ENCODE measurements at regions not wholly inside any gene's neighbourhood (a gene's known extent, or its start where the extent isn't known, plus 50 kb on each side); places are given as distances from the start of the nearest gene placed in this dataset.

DNA sequence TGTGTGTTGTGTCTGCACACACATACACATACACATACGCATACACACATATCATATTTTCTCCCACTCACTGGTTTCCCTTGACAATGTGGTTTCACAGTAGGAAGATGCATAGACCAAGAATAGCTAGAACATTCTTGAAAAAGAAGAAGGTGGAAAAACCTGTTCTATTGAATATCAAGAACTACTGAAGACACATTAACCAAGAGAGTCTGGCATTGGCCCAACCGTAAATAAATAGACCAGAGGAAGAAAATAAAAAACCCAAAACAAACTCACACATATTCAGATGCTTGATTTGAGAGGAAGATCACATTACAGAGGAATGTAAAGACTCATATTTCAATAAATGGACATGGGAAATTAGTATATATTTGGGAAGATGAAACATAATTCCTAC is 311.3 kb downstream of the FOXG1 start:
- no peak for DNase-seq (ENCODE audit: low read depth)
- Histone ChIP-seq H3K36me3 (ENCODE audit: control insufficient read depth, insufficient read depth, low read length, severe bottlenecking) (no peaks in the 10 kb centered on the region), H3K4me3 (ENCODE audit: low read length) (no peak overlapping the region)

DNA sequence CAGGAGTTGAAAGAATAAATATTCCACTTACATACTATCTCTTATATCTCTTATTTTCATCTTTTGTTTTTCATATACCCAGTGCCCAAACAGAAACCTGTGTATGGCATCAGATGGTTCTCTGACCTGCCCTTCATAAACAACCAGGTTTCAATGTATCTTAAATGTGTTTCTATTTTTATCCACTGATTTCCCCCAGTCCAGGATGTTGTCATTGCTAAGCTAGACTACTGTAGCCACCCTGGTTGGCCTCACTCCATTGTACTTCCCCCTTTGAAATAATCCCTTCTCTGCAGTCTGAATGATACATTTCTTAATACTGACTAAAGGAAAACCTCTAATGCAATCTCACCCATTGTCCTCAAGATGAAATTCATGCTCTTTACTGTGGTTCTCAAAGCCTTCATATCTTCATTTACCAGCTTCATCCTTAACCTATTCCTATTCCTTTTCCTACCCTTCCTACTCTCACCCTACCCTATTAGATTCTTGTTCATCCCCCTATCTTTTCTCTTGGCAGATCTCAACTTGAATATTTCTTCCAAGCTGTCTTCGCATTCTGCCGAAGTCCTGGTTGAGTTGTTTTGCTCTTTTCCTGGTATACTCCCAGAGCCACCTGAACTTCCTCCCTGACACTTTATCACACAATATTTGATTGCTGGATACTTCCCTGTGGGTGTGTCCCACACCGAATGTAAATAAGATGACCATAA is 312.4 kb downstream of the FOXG1 start:
- Histone ChIP-seq H3K4me1 (ENCODE audit: control insufficient read depth, insufficient read depth, low read length) (no peaks in the 10 kb centered on the region), H3K27me3 (replicated peaks; ENCODE audit: control insufficient read depth, insufficient read depth, low read length) (no peaks in the 10 kb centered on the region), H3K9ac (ENCODE audit: low read length) (no peak overlapping the region), H3K9me3 (ENCODE audit: control insufficient read depth, low read length) (no peaks in the 10 kb centered on the region), H3K36me3 (ENCODE audit: control insufficient read depth, insufficient read depth, low read length, severe bottlenecking) (no peaks in the 10 kb centered on the region), H3K4me3 (ENCODE audit: low read length) (no peak overlapping the region)
- no peak for DNase-seq (ENCODE audit: low read depth)

More for the DNA sequence above, 311.3 kb downstream of the FOXG1 start:
- Histone ChIP-seq H3K4me1 (ENCODE audit: control insufficient read depth, insufficient read depth, low read length) (no peaks in the 10 kb centered on the region), H3K27me3 (replicated peaks; ENCODE audit: control insufficient read depth, insufficient read depth, low read length) (no peaks in the 10 kb centered on the region), H3K9me3 (ENCODE audit: control insufficient read depth, low read length) (no peaks in the 10 kb centered on the region), H3K9ac (ENCODE audit: low read length) (no peak overlapping the region)

GRCh38 chr14:29085546-29085945 is 319.0 kb downstream of the FOXG1 start:
- no peak overlapping the region for H3K4me3 ChIP-seq (ENCODE audit: low read length)
- DNase-seq (ENCODE audit: low read depth): no peak
- H3K9ac ChIP-seq (ENCODE audit: low read length): no peak overlapping the region
- H3K4me1 ChIP-seq (ENCODE audit: control insufficient read depth, insufficient read depth, low read length): no peaks in the 10 kb centered on the region
- no peaks in the 10 kb centered on the region for H3K27me3 ChIP-seq (replicated peaks; ENCODE audit: control insufficient read depth, insufficient read depth, low read length)
- no peaks in the 10 kb centered on the region for H3K9me3 ChIP-seq (ENCODE audit: control insufficient read depth, low read length)
- H3K36me3 ChIP-seq (ENCODE audit: control insufficient read depth, insufficient read depth, low read length, severe bottlenecking): no peaks in the 10 kb centered on the region

- no peak overlapping the region for H3K9ac ChIP-seq (ENCODE audit: low read length)
- no peaks in the 10 kb centered on the region for H3K4me1 ChIP-seq (ENCODE audit: control insufficient read depth, insufficient read depth, low read length)
- no peaks in the 10 kb centered on the region for H3K9me3 ChIP-seq (ENCODE audit: control insufficient read depth, low read length)
- no peaks in the 10 kb centered on the region for H3K27me3 ChIP-seq (replicated peaks; ENCODE audit: control insufficient read depth, insufficient read depth, low read length)
- no peaks in the 10 kb centered on the region for H3K36me3 ChIP-seq (ENCODE audit: control insufficient read depth, insufficient read depth, low read length, severe bottlenecking)
- H3K4me3 ChIP-seq (ENCODE audit: low read length): no peak overlapping the region
- DNase-seq (ENCODE audit: low read depth): no peak
Measured at GRCh38 chr14:29089849-29090248, 323.3 kb downstream of the FOXG1 start.

DNA sequence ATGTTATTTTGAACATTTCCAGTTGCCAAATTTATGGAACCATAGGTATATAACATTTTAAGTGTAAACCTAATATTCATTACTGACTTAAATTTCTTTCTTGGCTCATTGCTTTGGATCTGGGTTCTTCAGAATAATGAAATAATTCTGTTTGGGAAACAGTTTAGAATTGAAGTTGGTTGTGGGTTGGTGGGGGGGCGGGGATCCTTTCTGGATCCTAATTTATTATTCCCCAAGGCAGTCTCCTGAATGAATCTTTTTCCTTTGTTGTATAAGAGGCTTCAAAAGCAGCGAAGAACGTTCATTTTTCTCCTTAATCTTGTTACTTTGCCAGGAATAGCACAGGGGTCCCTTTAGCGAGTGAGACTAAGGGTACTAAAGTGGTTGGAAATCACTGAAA is 325.5 kb downstream of the FOXG1 start:
- H3K4me3 ChIP-seq (ENCODE audit: low read length): no peak overlapping the region
- H3K27me3 ChIP-seq (replicated peaks; ENCODE audit: control insufficient read depth, insufficient read depth, low read length): no peaks in the 10 kb centered on the region
- H3K36me3 ChIP-seq (ENCODE audit: control insufficient read depth, insufficient read depth, low read length, severe bottlenecking): no peaks in the 10 kb centered on the region
- no peak for DNase-seq (ENCODE audit: low read depth)
- no peaks in the 10 kb centered on the region for H3K9me3 ChIP-seq (ENCODE audit: control insufficient read depth, low read length)
- no peak overlapping the region for H3K9ac ChIP-seq (ENCODE audit: low read length)
- H3K4me1 ChIP-seq (ENCODE audit: control insufficient read depth, insufficient read depth, low read length): no peaks in the 10 kb centered on the region

DNA sequence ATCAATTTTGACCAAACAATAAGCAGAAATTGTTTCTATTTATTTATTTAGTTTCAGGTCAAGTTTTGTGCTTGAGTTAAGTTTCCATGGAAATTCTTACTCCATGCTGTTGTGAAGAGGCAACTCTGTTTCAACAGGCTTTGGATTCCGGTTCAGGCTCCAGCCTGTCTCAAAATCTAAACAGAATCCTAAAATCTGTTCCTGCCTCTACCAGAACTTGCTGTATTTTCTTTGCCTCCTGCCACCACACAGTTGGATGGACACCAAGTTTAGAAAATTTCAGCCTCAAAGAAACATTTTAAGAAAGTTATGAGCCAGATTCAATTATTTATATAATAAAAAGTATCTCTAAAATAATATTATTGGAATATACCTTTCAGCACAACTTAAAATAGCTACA is 330.9 kb downstream of the FOXG1 start:
- no peaks in the 10 kb centered on the region for H3K36me3 ChIP-seq (ENCODE audit: control insufficient read depth, insufficient read depth, low read length, severe bottlenecking)
- no peaks in the 10 kb centered on the region for H3K27me3 ChIP-seq (replicated peaks; ENCODE audit: control insufficient read depth, insufficient read depth, low read length)
- no peaks in the 10 kb centered on the region for H3K9me3 ChIP-seq (ENCODE audit: control insufficient read depth, low read length)
- H3K9ac ChIP-seq (ENCODE audit: low read length): no peak overlapping the region
- no peak overlapping the region for H3K4me3 ChIP-seq (ENCODE audit: low read length)
- peak; percentile 13 for DNase-seq (ENCODE audit: low read depth)
- no peaks in the 10 kb centered on the region for H3K4me1 ChIP-seq (ENCODE audit: control insufficient read depth, insufficient read depth, low read length)

GRCh38 chr14:29098656-29099055 is 332.1 kb downstream of the FOXG1 start:
- H3K4me3 ChIP-seq (ENCODE audit: low read length): no peak overlapping the region
- H3K9me3 ChIP-seq (ENCODE audit: control insufficient read depth, low read length): no peaks in the 10 kb centered on the region
- no peaks in the 10 kb centered on the region for H3K36me3 ChIP-seq (ENCODE audit: control insufficient read depth, insufficient read depth, low read length, severe bottlenecking)
- H3K4me1 ChIP-seq (ENCODE audit: control insufficient read depth, insufficient read depth, low read length): no peaks in the 10 kb centered on the region
- DNase-seq (ENCODE audit: low read depth): no peak
- H3K9ac ChIP-seq (ENCODE audit: low read length): no peak overlapping the region
- no peaks in the 10 kb centered on the region for H3K27me3 ChIP-seq (replicated peaks; ENCODE audit: control insufficient read depth, insufficient read depth, low read length)

DNA sequence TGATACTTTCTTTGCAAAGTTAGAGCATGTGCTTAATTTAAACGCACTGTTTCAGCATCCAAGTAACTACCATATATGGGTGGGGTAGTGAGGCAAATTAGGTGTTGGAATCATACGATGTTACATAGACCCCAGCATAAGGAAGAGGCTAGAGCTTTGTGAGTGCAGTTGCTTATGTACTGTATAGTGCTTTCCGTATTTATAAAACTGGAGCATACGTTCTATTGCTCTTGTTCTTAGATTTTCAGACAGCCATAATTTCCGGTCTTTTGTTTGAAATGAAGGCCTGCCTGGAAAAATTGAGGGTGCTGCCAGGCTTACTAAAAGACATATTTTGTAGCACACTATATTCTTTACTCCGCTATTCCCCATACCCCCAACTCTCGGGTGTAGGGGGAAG is 335.7 kb downstream of the FOXG1 start:
- Histone ChIP-seq H3K27me3 (replicated peaks; ENCODE audit: control insufficient read depth, insufficient read depth, low read length) (no peaks in the 10 kb centered on the region), H3K4me1 (ENCODE audit: control insufficient read depth, insufficient read depth, low read length) (no peaks in the 10 kb centered on the region), H3K9me3 (ENCODE audit: control insufficient read depth, low read length) (no peaks in the 10 kb centered on the region), H3K36me3 (ENCODE audit: control insufficient read depth, insufficient read depth, low read length, severe bottlenecking) (no peaks in the 10 kb centered on the region), H3K9ac (ENCODE audit: low read length) (no peak overlapping the region), H3K4me3 (ENCODE audit: low read length) (no peak overlapping the region)
- no peak for DNase-seq (ENCODE audit: low read depth)

- H3K36me3 ChIP-seq (ENCODE audit: control insufficient read depth, insufficient read depth, low read length, severe bottlenecking): no peaks in the 10 kb centered on the region
- DNase-seq (ENCODE audit: low read depth): no peak
- H3K27me3 ChIP-seq (replicated peaks; ENCODE audit: control insufficient read depth, insufficient read depth, low read length): no peaks in the 10 kb centered on the region
- H3K4me1 ChIP-seq (ENCODE audit: control insufficient read depth, insufficient read depth, low read length): no peaks in the 10 kb centered on the region
- H3K4me3 ChIP-seq (ENCODE audit: low read length): no peak overlapping the region
- H3K9ac ChIP-seq (ENCODE audit: low read length): no peak overlapping the region
- no peaks in the 10 kb centered on the region for H3K9me3 ChIP-seq (ENCODE audit: control insufficient read depth, low read length)
Measured at GRCh38 chr14:29102996-29103395, 336.4 kb downstream of the FOXG1 start.

DNA sequence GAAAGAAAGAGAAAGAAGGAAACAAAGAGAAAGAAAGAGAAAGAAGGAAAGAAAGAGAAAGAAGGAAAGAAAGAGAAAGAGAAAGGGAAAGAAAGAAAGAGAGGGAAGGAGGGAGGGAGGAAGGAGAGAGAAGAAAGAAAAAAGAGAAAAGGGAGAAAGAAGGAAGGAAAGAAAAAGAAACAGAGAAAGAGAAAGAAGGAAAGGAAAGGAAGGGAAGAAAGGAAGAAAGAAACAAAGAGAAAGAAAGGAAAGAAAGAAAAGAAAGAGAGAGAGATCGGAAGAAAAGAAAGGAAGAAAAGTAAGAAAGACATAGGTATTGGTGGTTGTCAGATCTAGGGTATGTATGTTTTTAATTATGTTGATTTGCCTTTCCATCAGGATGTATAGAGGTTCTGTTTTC is 342.3 kb downstream of the FOXG1 start:
- Histone ChIP-seq H3K4me1 (ENCODE audit: control insufficient read depth, insufficient read depth, low read length) (no peaks in the 10 kb centered on the region), H3K9me3 (ENCODE audit: control insufficient read depth, low read length) (no peaks in the 10 kb centered on the region), H3K36me3 (ENCODE audit: control insufficient read depth, insufficient read depth, low read length, severe bottlenecking) (no peaks in the 10 kb centered on the region), H3K4me3 (ENCODE audit: low read length) (no peak overlapping the region), H3K27me3 (replicated peaks; ENCODE audit: control insufficient read depth, insufficient read depth, low read length) (no peaks in the 10 kb centered on the region), H3K9ac (ENCODE audit: low read length) (no peak overlapping the region)
- no peak for DNase-seq (ENCODE audit: low read depth)

DNA sequence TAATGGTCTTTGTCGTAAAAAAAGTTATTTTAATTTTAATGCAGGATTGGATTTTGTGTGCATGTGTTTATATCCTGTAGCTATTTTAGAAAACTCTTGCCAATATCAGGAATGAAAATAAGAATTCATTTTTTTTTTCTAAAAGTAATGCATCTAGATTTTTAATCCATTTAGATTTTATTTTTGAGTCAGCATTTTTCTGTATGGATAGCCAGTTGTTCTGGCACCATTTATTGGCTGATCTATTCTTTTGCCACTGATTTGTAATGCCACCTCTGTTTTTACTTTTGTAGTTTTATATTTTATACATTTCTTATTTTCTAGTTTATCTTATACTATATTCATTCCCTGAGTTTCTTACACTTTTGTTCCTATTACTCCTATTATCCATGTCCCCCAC is 343.0 kb downstream of the FOXG1 start:
- no peaks in the 10 kb centered on the region for H3K27me3 ChIP-seq (replicated peaks; ENCODE audit: control insufficient read depth, insufficient read depth, low read length)
- DNase-seq (ENCODE audit: low read depth): no peak
- no peak overlapping the region for H3K9ac ChIP-seq (ENCODE audit: low read length)
- H3K4me3 ChIP-seq (ENCODE audit: low read length): no peak overlapping the region
- H3K4me1 ChIP-seq (ENCODE audit: control insufficient read depth, insufficient read depth, low read length): no peaks in the 10 kb centered on the region
- H3K9me3 ChIP-seq (ENCODE audit: control insufficient read depth, low read length): no peaks in the 10 kb centered on the region
- H3K36me3 ChIP-seq (ENCODE audit: control insufficient read depth, insufficient read depth, low read length, severe bottlenecking): no peaks in the 10 kb centered on the region

- H3K9me3 ChIP-seq (ENCODE audit: control insufficient read depth, low read length): no peaks in the 10 kb centered on the region
- no peaks in the 10 kb centered on the region for H3K4me1 ChIP-seq (ENCODE audit: control insufficient read depth, insufficient read depth, low read length)
- no peak for DNase-seq (ENCODE audit: low read depth)
- H3K27me3 ChIP-seq (replicated peaks; ENCODE audit: control insufficient read depth, insufficient read depth, low read length): no peaks in the 10 kb centered on the region
- H3K36me3 ChIP-seq (ENCODE audit: control insufficient read depth, insufficient read depth, low read length, severe bottlenecking): no peaks in the 10 kb centered on the region
- H3K9ac ChIP-seq (ENCODE audit: low read length): no peak overlapping the region
- no peak overlapping the region for H3K4me3 ChIP-seq (ENCODE audit: low read length)
Measured at GRCh38 chr14:29111554-29111953, 345.0 kb downstream of the FOXG1 start.

Measured in adipocyte (in vitro differentiated cells).